ENCODE measurements at regions not wholly inside any gene's neighbourhood (a gene's known extent, or its start where the extent isn't known, plus 50 kb on each side); places are given as distances from the start of the nearest gene placed in this dataset.

DNA sequence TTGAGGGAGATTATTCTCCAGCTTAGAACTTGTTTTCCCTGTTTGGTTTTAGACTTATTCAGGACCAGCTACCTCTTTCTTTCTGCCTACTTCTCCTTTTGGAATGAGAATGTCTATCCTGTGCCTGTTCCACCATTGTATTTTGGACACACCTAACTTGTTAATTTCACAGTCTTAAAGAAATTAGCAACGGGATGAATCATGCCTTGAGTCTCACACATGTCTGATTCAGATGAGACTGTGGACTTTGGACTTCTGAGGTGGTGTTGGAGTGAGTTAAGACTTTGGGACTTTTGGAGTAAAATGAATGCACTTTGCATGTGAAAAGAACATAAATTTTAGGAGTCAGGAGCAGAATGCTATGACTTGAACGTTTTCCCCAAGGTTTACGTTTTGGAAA, 581.4 kb downstream of the CDH11 start:
- no peaks in the 10 kb centered on the region for H4K20me1 ChIP-seq
- no peaks in the 10 kb centered on the region for H3K9me3 ChIP-seq
- TF ChIP-seq Cebpa-rat (IDR thresholded peaks at IDR 0.05), result no peak
- H3K4me2 ChIP-seq, result no peak overlapping the region
- no peak overlapping the region for H3K4me3 ChIP-seq
- no peaks in the 10 kb centered on the region for H3K36me3 ChIP-seq
- H3K27me3 ChIP-seq, result no peaks in the 10 kb centered on the region
- no peaks in the 10 kb centered on the region for H3K4me1 ChIP-seq
- H3K9ac ChIP-seq, result no peak overlapping the region
- no peak overlapping the region for H3K27ac ChIP-seq

GRCh38 chr16:64539811-64540371, 582.0 kb downstream of the CDH11 start:
- Histone ChIP-seq H3K4me3 (no peak overlapping the region), H3K4me1 (no peaks in the 10 kb centered on the region), H4K20me1 (no peaks in the 10 kb centered on the region), H3K4me2 (no peak overlapping the region), H3K27me3 (no peaks in the 10 kb centered on the region), H3K9me3 (no peaks in the 10 kb centered on the region), H3K9ac (no peak overlapping the region), H3K27ac (no peak overlapping the region), H3K36me3 (no peaks in the 10 kb centered on the region)
- no peak for TF ChIP-seq Cebpa-rat (IDR thresholded peaks at IDR 0.05)

DNA sequence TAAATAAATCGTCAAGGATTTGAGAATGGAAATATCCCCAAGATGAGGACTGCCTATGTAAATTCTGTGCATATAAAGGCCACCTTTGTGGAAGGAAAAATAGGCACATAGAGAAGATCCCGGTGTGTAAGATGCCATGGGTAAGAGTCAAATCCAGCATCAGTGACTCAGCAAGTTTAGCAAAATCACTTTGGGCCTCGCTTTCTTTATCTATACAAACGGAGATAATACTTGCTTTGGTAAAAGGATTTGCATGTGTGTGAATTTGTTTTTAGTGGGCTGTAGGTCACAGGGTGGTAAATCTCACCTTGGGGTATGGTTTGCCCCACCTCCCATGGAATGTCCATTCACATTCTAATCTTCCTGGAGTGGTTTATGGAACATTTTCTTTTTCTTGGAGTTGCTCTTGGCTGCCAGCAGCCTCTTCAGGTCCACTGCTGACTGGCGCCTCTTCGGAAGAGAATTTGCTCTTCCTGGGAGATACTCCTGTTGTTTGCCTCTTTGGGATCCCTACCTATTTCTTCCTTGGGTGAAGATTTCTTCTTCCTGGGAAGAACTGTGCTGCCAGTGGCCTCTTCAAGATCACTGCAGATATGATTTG, 587.6 kb downstream of the CDH11 start:
- H3K27ac ChIP-seq, result no peak overlapping the region
- no peaks in the 10 kb centered on the region for H4K20me1 ChIP-seq
- H3K4me2 ChIP-seq, result no peak overlapping the region
- no peak overlapping the region for H3K4me3 ChIP-seq
- no peaks in the 10 kb centered on the region for H3K4me1 ChIP-seq
- H3K9me3 ChIP-seq, result no peaks in the 10 kb centered on the region
- no peaks in the 10 kb centered on the region for H3K36me3 ChIP-seq
- TF ChIP-seq Cebpa-rat (IDR thresholded peaks at IDR 0.05), result no peak
- H3K9ac ChIP-seq, result no peak overlapping the region
- no peaks in the 10 kb centered on the region for H3K27me3 ChIP-seq

GRCh38 chr16:64532691-64533090, 589.2 kb downstream of the CDH11 start:
- no peak overlapping the region for H3K4me2 ChIP-seq
- no peak overlapping the region for H3K4me3 ChIP-seq
- H3K27me3 ChIP-seq, result no peaks in the 10 kb centered on the region
- H3K9ac ChIP-seq, result no peak overlapping the region
- no peaks in the 10 kb centered on the region for H4K20me1 ChIP-seq
- no peaks in the 10 kb centered on the region for H3K36me3 ChIP-seq
- no peaks in the 10 kb centered on the region for H3K4me1 ChIP-seq
- no peak overlapping the region for H3K27ac ChIP-seq
- H3K9me3 ChIP-seq, result no peaks in the 10 kb centered on the region
- TF ChIP-seq Cebpa-rat (IDR thresholded peaks at IDR 0.05), result no peak

- no peak for TF ChIP-seq Cebpa-rat (IDR thresholded peaks at IDR 0.05)
- no peak overlapping the region for H3K4me3 ChIP-seq
- H3K27me3 ChIP-seq, result no peaks in the 10 kb centered on the region
- H3K27ac ChIP-seq, result no peak overlapping the region
- H3K9ac ChIP-seq, result no peak overlapping the region
- no peaks in the 10 kb centered on the region for H3K4me1 ChIP-seq
- H3K4me2 ChIP-seq, result no peak overlapping the region
- H3K36me3 ChIP-seq, result no peaks in the 10 kb centered on the region
- H4K20me1 ChIP-seq, result no peaks in the 10 kb centered on the region
- H3K9me3 ChIP-seq, result no peaks in the 10 kb centered on the region
These were observed 589.7 kb downstream of the CDH11 start for GRCh38 chr16:64532117-64532516.

DNA sequence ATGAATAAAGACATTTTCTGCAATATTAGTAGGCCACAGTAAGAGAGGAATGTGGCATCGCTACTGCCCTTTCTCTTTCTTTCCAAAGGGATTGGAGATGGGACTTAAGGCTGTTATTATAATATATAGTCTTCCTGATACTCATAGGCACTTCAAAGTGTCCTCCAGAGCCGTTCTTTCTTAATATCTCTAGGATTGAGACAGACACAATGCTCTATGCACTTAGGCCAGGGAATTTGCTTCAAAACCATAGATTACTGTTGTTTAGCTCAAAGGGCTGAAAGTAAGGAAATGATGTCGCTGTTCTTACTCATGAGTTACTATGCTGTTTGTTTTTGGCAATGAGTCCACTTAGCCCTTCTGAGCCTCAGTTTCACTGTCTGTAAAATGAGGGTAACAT, 590.5 kb downstream of the CDH11 start:
- no peak overlapping the region for H3K9ac ChIP-seq
- no peaks in the 10 kb centered on the region for H4K20me1 ChIP-seq
- no peaks in the 10 kb centered on the region for H3K36me3 ChIP-seq
- H3K4me1 ChIP-seq, result no peaks in the 10 kb centered on the region
- TF ChIP-seq Cebpa-rat (IDR thresholded peaks at IDR 0.05), result no peak
- no peaks in the 10 kb centered on the region for H3K9me3 ChIP-seq
- no peak overlapping the region for H3K27ac ChIP-seq
- no peak overlapping the region for H3K4me2 ChIP-seq
- no peak overlapping the region for H3K4me3 ChIP-seq
- H3K27me3 ChIP-seq, result no peaks in the 10 kb centered on the region

DNA sequence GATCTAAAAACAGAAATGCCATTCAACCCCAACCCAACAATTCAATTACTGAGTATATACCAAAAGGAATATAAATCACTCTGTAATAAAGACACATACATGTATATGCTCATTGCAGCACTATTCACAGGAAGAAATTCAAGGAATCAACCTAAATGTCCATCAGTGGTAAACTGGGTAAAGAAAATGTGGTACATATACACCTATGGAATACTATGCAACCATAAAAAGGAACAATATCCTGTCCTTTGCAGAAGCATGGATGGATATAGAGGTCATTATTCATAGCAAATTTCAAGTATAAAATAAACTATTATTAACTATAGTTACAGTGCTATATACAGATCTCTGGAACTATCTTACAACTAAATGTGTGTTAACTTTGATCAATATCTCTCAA, 599.3 kb downstream of the CDH11 start:
- no peaks in the 10 kb centered on the region for H3K4me1 ChIP-seq
- no peak overlapping the region for H3K27ac ChIP-seq
- H3K4me3 ChIP-seq, result no peak overlapping the region
- no peaks in the 10 kb centered on the region for H4K20me1 ChIP-seq
- no peak overlapping the region for H3K9ac ChIP-seq
- H3K9me3 ChIP-seq, result no peaks in the 10 kb centered on the region
- no peaks in the 10 kb centered on the region for H3K36me3 ChIP-seq
- TF ChIP-seq Cebpa-rat (IDR thresholded peaks at IDR 0.05), result no peak
- H3K4me2 ChIP-seq, result no peak overlapping the region
- no peaks in the 10 kb centered on the region for H3K27me3 ChIP-seq

- no peaks in the 10 kb centered on the region for H3K4me1 ChIP-seq
- no peaks in the 10 kb centered on the region; the same call in 1 of the 2 replicates for H3K9me3 ChIP-seq
- no peak overlapping the region for H3K4me2 ChIP-seq
- no peak overlapping the region for H3K4me3 ChIP-seq
- no peak overlapping the region for H3K27ac ChIP-seq
- no peak for TF ChIP-seq Cebpa-rat (IDR thresholded peaks at IDR 0.05)
- H4K20me1 ChIP-seq, result no peaks in the 10 kb centered on the region
- H3K27me3 ChIP-seq, result no peaks in the 10 kb centered on the region
- H3K36me3 ChIP-seq, result no peaks in the 10 kb centered on the region
- no peak overlapping the region for H3K9ac ChIP-seq
These were observed 608.0 kb downstream of the CDH11 start for GRCh38 chr16:64513871-64514270.

DNA sequence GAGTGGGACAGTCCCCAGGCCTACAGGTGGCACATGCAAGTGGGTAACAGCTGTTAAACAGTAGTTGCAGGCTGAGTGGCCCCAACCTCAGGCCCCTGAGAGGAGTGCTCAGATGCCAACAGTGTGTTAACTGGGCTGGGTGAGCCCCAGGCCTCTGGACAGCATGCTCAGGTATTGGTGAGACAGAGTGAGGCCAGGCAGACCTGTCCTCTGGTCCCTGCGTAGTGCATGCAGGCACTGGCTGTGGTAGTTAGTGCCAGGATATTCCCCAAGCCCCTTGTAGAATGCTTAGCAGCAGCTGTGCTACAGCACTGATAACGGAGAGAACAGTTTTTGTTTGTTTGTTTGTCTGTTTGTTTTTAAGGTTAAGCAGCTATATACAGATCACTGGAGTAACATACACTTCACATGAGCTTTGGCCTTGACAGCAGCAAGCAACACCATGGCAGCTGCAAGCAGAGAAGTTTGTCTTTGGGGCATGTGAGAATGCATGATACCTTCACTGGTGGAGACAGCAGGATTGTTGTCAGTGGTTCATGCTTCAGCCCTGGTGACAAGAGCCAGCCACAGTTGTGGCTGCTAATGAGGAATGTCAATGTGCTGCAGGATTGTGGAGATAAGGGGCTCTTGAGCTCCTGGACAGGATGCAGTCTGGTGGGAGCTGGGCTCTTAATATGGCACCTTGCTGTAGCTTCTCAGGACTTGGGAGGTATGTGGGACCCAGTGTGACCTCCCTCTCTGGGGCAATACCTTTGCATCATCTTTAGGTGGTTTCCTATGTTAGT, 614.4 kb downstream of the CDH11 start:
- no peak overlapping the region for H3K4me3 ChIP-seq
- H3K4me1 ChIP-seq, result no peaks in the 10 kb centered on the region
- H3K36me3 ChIP-seq, result no peaks in the 10 kb centered on the region
- no peaks in the 10 kb centered on the region for H4K20me1 ChIP-seq
- no peaks in the 10 kb centered on the region for H3K27me3 ChIP-seq
- H3K27ac ChIP-seq, result no peak overlapping the region
- H3K4me2 ChIP-seq, result no peak overlapping the region
- no peak overlapping the region for H3K9ac ChIP-seq
- TF ChIP-seq Cebpa-rat (IDR thresholded peaks at IDR 0.05), result no peak
- H3K9me3 ChIP-seq, result no peaks in the 10 kb centered on the region

- Histone ChIP-seq H3K27ac (no peak overlapping the region), H3K27me3 (no peaks in the 10 kb centered on the region), H3K4me1 (no peaks in the 10 kb centered on the region), H3K9ac (no peak overlapping the region), H3K36me3 (no peaks in the 10 kb centered on the region), H3K4me2 (no peak overlapping the region), H3K9me3 (no peaks in the 10 kb centered on the region), H4K20me1 (no peaks in the 10 kb centered on the region), H3K4me3 (no peak overlapping the region)
- TF ChIP-seq Cebpa-rat (IDR thresholded peaks at IDR 0.05), result no peak
These were observed 622.7 kb downstream of the CDH11 start for GRCh38 chr16:64499211-64499610.

Data from BLaER1 (cell line).